GM18508 (cell line): ENCODE measurements at regions not wholly inside any gene's neighbourhood (a gene's known extent, or its start where the extent isn't known, plus 50 kb on each side); places are given as distances from the start of the nearest gene placed in this dataset.

Source experiments
- ATAC-seq: cut with Tn5 transposase; IDR thresholded peaks from one replicate; pipeline ENCODE4 v1.9.1; 2021; ENCODE audit warnings: moderate number of reproducible peaks; ENCODE audit not compliant: insufficient read depth, unreplicated experiment

DNA sequence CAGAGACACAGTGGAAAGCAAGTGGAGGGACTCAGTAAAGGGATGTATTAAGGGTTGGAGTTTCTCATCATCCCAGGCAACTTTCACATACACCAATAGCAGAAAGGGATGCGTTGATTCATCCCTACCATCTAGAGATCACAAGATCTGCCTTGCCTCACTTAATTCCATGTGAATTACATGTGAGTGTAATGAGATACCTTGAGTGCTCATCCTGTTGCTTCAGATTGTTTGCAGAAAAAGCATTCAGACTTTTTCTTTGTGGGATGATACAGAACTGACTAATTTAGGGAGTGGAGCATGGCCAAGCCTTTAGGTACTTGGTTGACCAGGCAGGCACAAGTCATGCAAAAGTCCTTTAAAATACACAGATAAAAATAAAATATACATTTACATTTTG, 124.8 kb upstream of the SLIT2 start:
- no peak for ATAC-seq

DNA sequence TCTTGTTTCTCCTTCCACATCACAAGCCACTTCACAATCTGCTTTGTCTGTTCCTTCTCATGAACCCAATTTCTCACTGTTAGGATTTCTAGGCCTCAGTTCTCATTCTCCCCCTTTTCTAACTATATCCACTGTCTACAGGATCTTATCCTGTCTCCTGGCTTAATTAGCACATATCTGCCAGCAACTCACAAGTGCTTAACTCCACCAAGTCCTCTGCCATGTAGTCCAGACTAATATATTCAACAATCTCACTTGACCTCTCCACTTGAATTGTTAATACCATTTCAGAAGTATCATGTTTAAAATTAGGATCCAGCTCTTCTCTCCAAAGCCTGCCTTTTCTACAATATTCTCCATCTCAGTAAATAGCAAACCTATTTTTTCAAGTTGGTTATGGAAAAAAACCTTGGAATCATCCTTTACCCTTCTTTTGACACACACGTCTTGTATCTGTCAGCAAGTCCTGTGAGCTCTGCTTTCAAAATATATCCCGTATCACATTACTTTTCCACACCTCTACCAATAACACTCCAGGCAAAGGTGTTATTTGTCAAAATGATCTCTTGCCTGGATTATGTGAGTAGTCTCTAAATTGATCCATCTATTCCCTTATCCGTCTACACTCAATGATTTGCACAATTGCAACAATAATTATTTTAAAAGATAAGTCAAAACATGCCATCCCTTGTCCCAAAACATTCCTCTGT, 127.2 kb upstream of the SLIT2 start:
- no peak for ATAC-seq

DNA sequence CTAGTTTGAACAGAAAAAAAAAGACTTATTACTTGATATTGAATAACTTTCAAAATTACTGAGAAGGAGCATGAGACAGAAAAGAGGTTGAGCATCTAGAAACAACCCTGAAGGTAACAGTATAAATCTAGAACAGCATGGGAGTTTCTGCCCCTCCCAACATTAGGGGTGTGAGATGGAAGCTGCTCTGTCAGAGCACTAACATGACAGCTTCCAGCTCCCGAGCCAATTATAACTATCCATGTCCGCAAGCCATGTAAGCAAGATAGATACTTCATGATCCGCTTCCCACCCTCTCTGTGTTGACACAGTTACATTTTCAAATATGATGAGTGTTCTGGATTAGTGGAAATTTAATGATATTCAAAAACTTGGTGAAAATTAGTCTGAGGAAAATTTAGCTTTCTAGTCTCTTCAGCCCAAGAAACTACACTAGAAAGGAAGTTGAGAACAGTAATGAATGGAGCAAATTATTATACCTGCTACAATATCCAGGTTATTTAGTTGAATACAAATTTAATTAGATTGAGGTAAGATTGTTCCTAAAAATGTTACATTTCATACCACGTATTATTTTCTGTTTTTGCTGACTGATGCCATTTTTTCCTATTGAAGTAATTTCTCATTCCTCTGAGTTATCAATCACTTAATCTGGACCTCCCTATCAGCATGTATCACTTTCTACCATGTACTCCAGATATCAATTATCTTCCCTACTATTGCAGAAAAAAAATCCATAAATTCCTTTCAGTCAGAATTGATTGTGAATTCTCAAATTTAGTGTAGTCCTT, 129.3 kb upstream of the SLIT2 start:
- no peak for ATAC-seq

DNA sequence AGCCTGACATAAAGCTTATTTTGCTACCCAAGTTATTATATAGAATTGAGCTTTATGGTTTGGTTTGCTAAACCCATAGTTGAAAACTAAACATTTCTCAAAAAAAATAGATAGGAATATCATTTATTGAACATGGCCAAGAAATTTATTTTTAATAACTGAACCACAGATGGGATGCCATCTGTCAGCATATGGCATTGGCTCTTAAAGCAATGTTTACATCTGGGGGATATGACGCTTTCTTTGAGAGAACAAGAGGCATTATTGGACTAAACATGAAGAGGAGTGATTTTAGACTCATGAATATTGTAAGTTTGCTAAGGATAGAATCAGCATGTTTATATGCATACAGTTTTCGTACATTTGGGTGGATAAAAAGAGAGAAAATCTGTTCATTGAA, 132.6 kb upstream of the SLIT2 start:
- ATAC-seq = no peak

DNA sequence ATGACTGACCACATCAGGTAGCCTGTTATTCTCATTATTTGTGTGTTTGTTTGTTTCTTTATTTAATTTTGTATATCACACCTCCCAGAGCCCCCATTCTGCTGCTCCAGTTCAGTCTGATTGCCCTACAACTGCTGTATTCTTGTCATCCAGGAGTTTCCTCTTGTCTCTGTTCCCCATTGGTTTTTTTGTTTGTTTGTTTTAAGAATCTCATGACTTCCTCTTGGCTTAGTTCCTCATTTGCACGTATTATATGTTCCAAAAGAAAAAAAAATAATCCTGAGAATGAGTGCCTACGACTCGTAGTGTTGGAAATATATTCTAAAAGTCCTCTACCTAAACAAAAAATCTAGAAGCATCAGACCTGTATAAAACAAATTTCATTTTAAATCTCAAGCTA, 142.3 kb upstream of the SLIT2 start:
- ATAC-seq = no peak

DNA sequence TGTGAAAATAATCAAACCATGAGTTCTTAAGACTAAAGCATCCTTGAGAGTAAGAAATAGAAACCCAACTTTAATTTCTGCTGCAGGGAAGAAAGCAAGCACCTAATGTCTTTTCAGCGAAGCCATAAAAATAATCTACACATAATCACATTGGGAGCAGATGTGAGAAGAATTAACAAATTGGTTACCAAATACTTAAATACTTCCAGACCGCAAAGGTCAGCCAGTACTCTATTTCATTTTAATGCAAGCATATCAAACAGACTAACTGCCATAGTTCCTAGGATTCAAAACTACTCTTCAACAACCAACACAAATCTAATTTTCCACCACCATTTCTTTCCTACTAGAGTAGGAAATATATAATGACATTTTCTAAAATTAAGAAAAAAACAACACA, 144.8 kb upstream of the SLIT2 start:
- ATAC-seq = no peak

DNA sequence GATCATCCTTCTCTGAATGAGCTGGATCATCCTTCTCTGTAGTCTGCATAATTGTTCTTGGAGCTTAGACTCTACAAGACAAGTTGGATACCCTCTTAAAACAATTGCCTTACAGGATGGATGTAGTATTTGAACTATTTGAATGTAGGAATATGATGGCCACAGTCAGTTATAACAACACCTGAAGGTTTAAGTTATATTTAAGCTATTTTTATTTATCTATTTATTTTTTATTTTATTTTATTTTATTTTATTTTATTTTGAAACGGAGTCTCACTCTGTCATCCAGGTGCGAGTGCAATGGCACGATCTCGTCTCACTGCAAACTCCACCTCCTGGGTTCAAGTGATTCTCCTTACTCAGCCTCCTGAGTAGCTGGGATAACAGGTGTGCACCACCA, 149.9 kb upstream of the SLIT2 start:
- ATAC-seq = no peak

DNA sequence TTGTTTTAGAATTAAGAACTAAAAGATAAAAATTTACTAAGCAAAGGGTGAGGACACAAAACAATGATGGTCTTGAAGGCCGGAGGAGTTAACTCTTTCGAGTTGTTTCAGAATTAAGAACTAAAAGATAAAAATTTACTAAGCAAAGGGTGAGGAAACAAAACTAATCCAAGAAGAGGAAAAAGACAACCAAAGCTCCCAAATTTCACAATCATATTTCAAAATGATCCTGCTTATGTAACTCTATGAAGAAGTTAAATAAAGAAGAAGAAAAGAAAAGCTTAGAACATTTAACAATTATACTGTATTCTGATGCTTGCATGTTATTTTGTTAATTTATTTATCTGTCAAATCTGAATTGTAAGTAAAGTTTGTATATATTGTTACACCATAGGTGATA, 154.8 kb upstream of the SLIT2 start:
- no peak for ATAC-seq

DNA sequence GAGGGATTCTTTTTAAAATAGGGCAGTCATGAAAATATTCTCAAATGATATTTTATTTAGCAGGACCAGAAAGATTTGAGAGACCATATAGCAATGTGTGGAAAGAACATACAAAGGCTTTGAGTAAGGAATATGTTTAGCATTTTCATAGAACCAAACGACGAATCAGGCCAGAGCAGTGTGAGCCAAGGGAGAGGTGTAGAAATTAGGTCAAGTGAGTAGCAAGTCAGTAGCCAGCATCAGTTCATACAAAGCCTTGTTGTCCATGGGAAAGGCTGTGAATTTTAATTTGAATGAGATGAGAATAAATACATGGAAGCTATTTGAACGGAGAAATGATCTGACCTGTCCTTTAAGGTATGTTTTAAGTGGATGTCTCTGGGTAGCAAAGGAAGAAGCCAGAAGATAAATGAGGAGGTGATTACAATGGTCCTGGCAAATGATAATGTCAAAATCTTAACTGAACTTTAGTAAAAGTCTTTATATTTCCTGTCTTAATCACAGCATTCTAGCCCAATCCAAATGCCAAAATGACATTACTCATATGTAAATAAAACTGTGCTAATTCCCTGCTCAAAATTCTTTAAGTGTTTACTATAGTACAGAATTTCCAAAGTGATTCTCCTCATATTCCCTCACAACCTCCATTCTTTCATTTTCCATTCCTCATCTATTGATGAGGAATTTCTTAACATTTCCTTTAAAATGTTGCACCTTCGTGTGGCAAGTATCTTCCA, 155.7 kb upstream of the SLIT2 start:
- ATAC-seq = no peak

DNA sequence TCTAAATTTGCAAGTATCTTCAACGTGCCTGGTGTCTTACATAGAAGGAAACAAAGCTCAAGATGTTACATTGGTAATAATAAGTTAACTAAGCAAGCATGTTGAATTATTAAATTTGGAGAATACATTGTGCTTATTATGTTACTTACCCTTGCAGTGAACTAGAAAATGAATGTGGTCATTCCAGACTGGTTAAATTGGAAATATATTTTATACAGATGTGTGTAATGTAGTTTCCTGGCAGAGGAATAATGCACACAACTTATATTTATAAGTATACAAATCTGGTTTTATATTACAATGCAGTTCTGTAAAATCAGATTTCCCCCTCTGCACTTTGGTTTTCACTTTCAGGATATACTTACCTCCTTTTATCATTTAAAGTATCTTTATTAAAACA, 159.9 kb upstream of the SLIT2 start:
- no peak for ATAC-seq

DNA sequence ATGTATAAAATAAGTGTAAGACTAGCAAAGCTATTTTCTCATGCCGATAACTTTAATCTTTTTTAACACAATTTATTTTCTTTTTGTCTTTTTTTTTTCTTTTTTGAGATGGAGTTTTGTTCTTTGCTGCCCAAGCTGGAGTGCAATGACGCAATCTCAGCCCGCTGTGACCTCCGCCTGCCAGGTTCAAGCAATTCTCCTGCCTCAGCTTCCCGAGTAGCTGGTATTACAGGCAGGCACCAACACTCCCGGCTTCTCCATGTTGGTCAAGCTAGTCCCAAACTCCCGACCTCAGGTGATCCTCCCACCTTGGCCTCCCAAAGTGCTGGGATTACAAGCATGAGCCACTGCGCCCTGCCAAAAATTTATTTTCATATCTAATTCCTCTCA, 164.2 kb upstream of the SLIT2 start:
- ATAC-seq = no peak

DNA sequence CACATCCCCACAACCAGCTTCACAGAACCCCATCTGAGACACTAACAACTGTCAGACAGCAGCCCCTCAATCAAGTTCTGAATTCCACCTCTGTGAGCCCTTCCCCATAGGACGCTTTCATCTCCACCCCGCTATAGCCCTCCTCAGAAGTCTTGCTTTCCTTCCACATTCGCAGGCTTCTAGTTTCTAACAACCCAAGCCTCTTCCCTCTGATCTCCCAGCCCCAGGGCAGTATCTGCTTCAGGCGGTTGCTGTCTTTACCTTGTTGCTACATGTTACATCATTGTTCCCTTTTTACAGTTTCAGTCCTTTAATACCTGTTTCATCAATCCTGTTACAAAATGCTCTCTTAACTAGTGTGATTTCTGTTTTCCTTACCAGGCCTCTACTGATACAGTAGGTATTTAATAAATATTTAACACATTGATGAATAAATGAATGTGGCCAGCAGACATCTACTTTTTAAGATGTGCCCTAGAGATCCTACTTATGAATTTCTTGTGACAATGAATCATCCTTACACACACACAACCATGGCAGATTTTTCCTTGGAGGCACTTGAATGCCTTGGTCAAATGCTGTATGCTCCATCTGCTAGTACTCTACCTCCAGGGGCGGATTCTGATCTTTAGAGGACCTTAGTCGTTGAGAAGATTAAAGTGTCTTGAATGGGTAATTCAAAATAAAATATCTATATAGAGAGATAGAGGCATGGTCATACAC, 164.7 kb upstream of the SLIT2 start:
- ATAC-seq = no peak

DNA sequence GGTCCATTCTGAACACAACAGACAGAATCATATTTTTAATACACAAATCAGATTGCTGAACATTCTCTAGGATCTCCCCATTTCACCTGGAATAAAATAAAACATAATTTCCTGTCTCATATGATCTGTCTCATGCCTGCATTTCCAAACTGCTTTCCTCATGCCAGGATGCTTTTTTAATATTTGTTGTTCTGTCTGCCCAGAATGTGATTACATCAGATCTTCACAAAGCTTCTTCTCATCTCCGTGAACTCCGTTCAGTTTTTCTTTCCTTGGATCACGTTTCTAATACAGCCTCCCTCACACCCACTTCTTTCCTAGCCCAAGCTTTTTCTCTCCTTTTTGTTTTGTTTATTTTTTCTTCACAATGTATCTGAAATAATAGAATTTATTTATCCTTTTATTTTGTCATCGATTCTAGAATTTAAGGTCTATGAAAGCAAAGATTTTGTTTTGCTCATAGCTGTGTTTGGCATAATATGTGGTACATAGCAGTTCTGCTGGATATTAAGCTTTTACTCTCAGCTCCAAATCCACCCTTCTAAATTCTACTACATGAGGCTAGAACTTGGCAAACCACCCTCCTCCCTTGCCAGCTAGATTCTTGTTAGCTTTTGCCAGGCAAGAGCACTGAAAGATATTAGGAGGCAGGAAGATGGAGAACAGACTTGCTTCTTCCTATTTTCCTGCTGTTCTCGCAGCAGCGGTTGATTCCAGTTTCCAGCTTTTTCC, 165.5 kb upstream of the SLIT2 start:
- ATAC-seq = no peak

DNA sequence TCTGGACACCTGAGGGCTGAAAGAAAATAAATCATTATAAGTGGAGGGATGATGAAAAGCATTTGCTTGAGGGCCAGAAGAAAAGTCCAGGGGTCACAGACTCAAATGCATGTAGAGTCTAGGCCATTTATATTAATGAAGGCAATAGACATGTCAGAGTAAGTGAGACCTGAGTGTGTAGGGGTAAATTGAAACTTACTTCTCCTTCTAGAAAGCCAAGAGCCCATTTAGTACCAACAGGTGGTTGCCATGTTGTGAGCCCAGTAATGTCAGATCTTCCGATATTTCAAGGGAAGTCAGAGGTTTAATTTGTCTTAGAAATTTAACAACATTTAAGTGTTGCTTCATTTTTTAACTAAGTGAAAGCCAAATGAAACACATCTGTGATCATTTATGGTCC, 166.1 kb upstream of the SLIT2 start:
- no peak for ATAC-seq

DNA sequence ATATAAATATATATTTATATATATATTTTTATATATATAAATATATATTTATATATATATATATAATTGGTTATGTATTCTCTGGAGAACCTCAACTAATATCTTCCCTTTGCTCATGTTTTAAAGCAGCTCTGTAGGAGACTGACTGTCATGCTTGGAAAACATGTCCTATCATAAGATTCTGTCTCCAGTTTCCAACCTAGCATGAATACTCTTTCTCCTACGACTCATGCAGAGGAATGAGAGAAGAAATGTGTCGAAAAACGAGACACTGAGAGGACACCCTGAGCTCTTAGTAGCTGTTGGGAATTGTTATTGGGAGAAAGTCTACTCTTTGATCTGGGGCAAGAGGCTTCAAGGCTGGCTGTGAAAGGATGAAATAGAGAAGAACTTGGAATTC, 166.5 kb upstream of the SLIT2 start:
- no peak for ATAC-seq

DNA sequence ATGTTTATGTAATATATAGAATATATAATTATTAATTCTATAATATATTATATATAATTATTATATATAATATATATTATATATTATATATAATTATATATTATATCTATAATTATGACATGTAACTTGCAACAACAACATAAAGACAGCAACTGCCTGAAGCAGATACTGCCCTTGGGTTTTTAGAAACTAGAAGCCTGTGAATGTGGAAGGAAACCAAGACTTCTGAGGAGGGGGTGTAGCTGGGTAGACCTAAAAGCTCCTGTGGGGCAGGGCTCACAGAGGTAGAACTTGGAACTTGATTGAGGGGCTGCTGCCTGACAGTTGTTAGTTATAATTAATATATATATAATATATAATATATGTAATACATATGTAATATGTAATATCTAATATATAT, 167.2 kb upstream of the SLIT2 start:
- ATAC-seq = no peak

DNA sequence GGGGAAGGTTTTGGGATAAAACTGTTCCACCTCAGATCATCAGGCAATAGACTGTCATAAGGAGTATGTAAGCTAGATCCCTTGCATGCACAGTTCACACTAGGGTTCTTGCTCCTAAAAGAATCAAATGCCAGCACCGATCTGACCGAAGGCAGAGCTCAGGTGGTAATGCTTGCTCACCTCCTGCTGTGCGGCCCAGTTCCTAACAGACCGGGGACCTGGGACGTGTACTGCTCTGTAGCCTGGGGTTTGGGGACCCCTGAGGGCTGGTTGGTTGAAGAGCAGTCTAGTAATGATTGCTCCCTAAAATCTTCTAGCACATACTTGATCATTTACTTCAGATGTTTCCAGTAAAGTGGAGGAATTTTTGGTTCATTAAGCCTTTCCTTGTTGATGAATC, 173.1 kb upstream of the SLIT2 start:
- ATAC-seq = no peak

DNA sequence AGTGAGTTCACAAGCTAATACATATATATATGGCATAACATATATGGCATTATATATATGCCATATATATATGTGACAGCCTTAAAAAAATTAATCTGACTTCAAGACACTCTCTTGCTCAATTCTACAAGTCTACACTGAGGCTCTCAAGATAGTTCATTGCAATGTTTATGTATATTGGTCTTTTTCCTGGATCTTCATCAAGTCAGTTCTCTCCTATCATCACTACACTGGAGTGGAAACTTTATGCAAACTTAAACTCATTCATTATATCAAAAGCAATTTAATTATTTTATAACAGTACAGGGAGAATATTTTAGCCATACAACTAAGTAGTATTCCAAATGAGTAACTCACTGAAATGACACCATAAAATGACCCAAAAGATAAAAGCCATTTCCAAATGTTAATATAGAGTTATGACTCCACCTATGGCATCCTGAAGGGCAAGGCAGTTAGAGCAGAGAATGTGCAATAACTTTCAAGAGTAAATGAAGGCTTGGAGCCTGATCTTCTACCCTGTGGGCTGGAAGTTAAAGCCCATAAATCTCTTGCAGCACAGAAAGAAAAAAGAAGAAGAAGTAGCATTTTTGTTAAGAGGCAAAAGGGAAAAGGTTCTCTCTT, 176.3 kb upstream of the SLIT2 start:
- ATAC-seq = no peak

DNA sequence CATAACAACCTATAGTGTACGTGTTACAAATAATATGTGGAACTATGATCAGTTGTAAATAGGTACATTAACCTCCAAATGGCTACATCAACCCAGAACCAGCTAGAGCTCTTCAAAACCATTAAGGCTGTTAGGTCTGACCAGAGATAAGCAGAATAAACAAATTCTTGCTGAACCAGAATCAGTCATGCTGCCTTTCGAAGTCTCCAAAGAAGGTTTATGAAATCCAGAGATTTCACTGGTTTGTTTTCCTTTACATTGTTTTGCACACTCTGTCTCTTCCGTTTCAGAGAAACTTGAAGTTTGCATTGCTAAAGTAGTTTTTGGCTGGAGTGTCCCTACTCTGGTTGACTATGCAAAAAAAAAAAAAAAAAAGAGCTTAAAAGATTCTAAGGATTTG, 177.3 kb upstream of the SLIT2 start:
- ATAC-seq = no peak

DNA sequence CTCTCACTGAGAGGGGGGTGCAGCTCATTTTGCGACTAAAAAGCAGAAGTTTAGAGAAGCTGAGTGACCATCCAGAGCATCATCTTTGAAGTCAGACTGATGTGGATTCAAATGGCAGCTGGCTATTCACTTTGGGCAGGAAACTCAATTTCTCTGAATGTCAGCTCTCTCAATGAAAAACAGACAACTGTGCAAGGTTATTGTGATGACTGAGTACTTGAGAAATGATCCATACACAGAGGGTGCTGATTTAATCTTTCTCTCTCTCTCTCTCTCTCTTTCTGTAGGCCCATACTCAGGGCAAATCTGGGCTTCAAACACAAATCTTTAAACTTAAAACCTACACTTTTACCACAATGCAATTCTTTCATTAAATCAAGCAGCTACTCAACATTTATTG, 185.8 kb upstream of the SLIT2 start:
- ATAC-seq = no peak
